Liver (tissue), 8 donors: ENCODE measurements at regions not wholly inside any gene's neighbourhood (a gene's known extent, or its start where the extent isn't known, plus 50 kb on each side); places are given as distances from the start of the nearest gene placed in this dataset.

Experiments used
- DNase-seq: peaks from one replicate; pipeline ENCODE4 v3.0.0-alpha.2; 2017; ENCODE audit warnings: low spot score
- H3K27ac ChIP-seq, 2 donors: one replicate each; pipeline ENCODE4 v1.7.0; 2013; ENCODE audit warnings: inconsistent platforms in 2 of 2, low read length in 2 of 2, control low read depth in 1 of 2, low read depth in 1 of 2, mild to moderate bottlenecking in 1 of 2
- H3K27me3 ChIP-seq, 4 donors: one replicate each; pipeline versions ENCODE4 v1.6.1 to v1.7.0; 2013; ENCODE audit warnings: low read length in 3 of 4, inconsistent platforms in 1 of 4, mild to moderate bottlenecking in 1 of 4, moderate library complexity in 1 of 4; ENCODE audit not compliant: control insufficient read depth in 4 of 4, insufficient read depth in 4 of 4
- H3K36me3 ChIP-seq, 4 donors: one replicate each; pipeline versions ENCODE4 v1.6.1 to v1.7.0; 2013; ENCODE audit warnings: low read length in 3 of 4, mild to moderate bottlenecking in 3 of 4, low read depth in 1 of 4, moderate library complexity in 1 of 4; ENCODE audit not compliant: control insufficient read depth in 4 of 4, insufficient read depth in 3 of 4
- H3K4me1 ChIP-seq, 4 donors: one replicate each; pipeline versions ENCODE4 v1.6.1 to v1.7.0; 2013; ENCODE audit warnings: low read length in 3 of 4, mild to moderate bottlenecking in 3 of 4, moderate library complexity in 1 of 4; ENCODE audit not compliant: control insufficient read depth in 4 of 4, insufficient read depth in 4 of 4
- H3K4me3 ChIP-seq, 3 donors: one replicate each; pipeline versions ENCODE4 v1.6.1 to v1.7.0; 2013; ENCODE audit warnings: low read length in 3 of 3, control low read depth in 1 of 3, low read depth in 1 of 3, mild to moderate bottlenecking in 1 of 3
- H3K9ac ChIP-seq, 2 donors: one replicate each; pipeline ENCODE4 v1.7.0; 2013; ENCODE audit warnings: low read length in 2 of 2, mild to moderate bottlenecking in 2 of 2, moderate library complexity in 2 of 2, control low read depth in 1 of 2, low read depth in 1 of 2
- H3K9me3 ChIP-seq, 4 donors: one replicate each; pipeline versions ENCODE4 v1.6.1 to v1.7.0; 2013; ENCODE audit warnings: low read length in 3 of 4; ENCODE audit not compliant: control insufficient read depth in 4 of 4
- ATF3 ChIP-seq: IDR thresholded peaks from 2 replicates; pipeline ENCODE4 v1.6.1; 2016; ENCODE audit warnings: antibody characterized with exemption
- CTCF ChIP-seq: fragments of 150-350 bp; IDR thresholded peaks from 2 replicates; pipeline ENCODE4 v1.5.1; 2017; ENCODE audit warnings: improper control_type of control experiment, low read depth, low read length; ENCODE audit not compliant: missing input control
- EGR1 ChIP-seq, 2 donors: IDR thresholded peaks; 2 replicates each; pipeline ENCODE4 v1.6.1; 2016 to 2018; ENCODE audit warnings: antibody characterized with exemption in 2 of 2, low read depth in 2 of 2
- FOXA1 ChIP-seq: IDR thresholded peaks from 2 replicates; pipeline ENCODE4 v1.6.1; 2016; ENCODE audit warnings: antibody characterized with exemption
- FOXA2 ChIP-seq: IDR thresholded peaks from 2 replicates; pipeline ENCODE4 v1.6.1; 2016; ENCODE audit warnings: antibody characterized with exemption
- GABPA ChIP-seq, 2 donors: IDR thresholded peaks in 1 of 2; conservative IDR thresholded peaks in 1 of 2; 2 replicates each; pipeline ENCODE4 v1.6.1; 2016; ENCODE audit warnings: antibody characterized with exemption in 2 of 2, mild to moderate bottlenecking in 1 of 2, moderate library complexity in 1 of 2
- HNF4A ChIP-seq, 2 donors: conservative IDR thresholded peaks; 2 replicates each; pipeline ENCODE4 v1.6.1; 2016; ENCODE audit warnings: antibody characterized with exemption in 2 of 2, mild to moderate bottlenecking in 2 of 2
- HNF4G ChIP-seq: IDR thresholded peaks from 2 replicates; pipeline ENCODE4 v1.6.1; 2016; ENCODE audit warnings: antibody characterized with exemption
- JUND ChIP-seq, 2 donors: IDR thresholded peaks; 2 replicates each; pipeline ENCODE4 v1.6.1; 2016; ENCODE audit warnings: antibody characterized with exemption in 2 of 2
- MAX ChIP-seq: IDR thresholded peaks from 2 replicates; pipeline ENCODE4 v1.6.1; 2016; ENCODE audit warnings: antibody characterized with exemption
- NR2F2 ChIP-seq: IDR thresholded peaks from 2 replicates; pipeline ENCODE4 v1.6.1; 2016; ENCODE audit warnings: antibody characterized with exemption
- RAD21 ChIP-seq, 2 donors: IDR thresholded peaks; 2 replicates each; pipeline ENCODE4 v1.6.1; 2016; ENCODE audit warnings: antibody characterized with exemption in 2 of 2, mild to moderate bottlenecking in 2 of 2
- REST ChIP-seq: IDR thresholded peaks from 2 replicates; pipeline ENCODE4 v1.6.1; 2016; ENCODE audit warnings: antibody characterized with exemption, mild to moderate bottlenecking
- SP1 ChIP-seq: IDR thresholded peaks from 2 replicates; pipeline ENCODE4 v1.6.1; 2018; ENCODE audit warnings: antibody characterized with exemption, mild to moderate bottlenecking
- TAF1 ChIP-seq: conservative IDR thresholded peaks from 2 replicates; pipeline ENCODE4 v1.6.1; 2016; ENCODE audit warnings: antibody characterized with exemption, mild to moderate bottlenecking
- YY1 ChIP-seq: IDR thresholded peaks from 2 replicates; pipeline ENCODE4 v1.6.1; 2016; ENCODE audit warnings: antibody characterized with exemption, mild to moderate bottlenecking
- ZBTB33 ChIP-seq: IDR thresholded peaks from 2 replicates; pipeline ENCODE4 v1.6.1; 2016; ENCODE audit warnings: antibody characterized with exemption
- WGBS: extraction: QIAGEN DNeasy Blood & Tissue Kit; methylation state at CpG from one replicate; pipeline ENCODE4 v1.1.7; 2013; 5-methylcytosine and 5-hydroxymethylcytosine counted together
- donor health status: healthy.
- donor health status: healthy.
- donor health status: healthy.
- donor health status: healthy.
- donor health status: healthy.

GRCh38 chr1:63074321-63074720, 248.0 kb upstream of the FOXD3 start:
- no peak overlapping the region for H3K9ac ChIP-seq
- peaks cover 0 to 2% (median 0%) of the 10 kb centered on the region in 4 donors for H3K4me1 ChIP-seq
- H3K27me3 ChIP-seq: peaks cover 2 to 21% (median 5%) of the 10 kb centered on the region in 4 donors
- DNase-seq: no peak
- no peak overlapping the region for H3K4me3 ChIP-seq
- 39% methylated on average over 15 of the region's 15 CpGs for WGBS
- TF ChIP-seq TAF1 (no peak), MAX (no peak), ATF3 (no peak), ZBTB33 (no peak), SP1 (no peak), YY1 (no peak), HNF4A (conservative IDR thresholded peaks at IDR 0.05) (no peak), RAD21 (IDR thresholded peaks at IDR 0.05) (no peak), EGR1 (IDR thresholded peaks at IDR 0.05; ENCODE audit: low read depth in 2 of 2) (no peak), FOXA1 (no peak), GABPA (IDR thresholded peaks at IDR 0.05 in 1 of 2, conservative IDR thresholded peaks at IDR 0.05 in 1 of 2) (no peak), JUND (IDR thresholded peaks at IDR 0.05) (no peak), NR2F2 (no peak), REST (no peak)
- H3K36me3 ChIP-seq: no peaks in the 10 kb centered on the region
- no peak overlapping the region for H3K27ac ChIP-seq
- H3K9me3 ChIP-seq: peaks cover 1 to 12% (median 6%) of the 10 kb centered on the region in 4 donors

GRCh38 chr1:63082766-63083165, 239.6 kb upstream of the FOXD3 start:
- no peak for DNase-seq
- WGBS: 73% methylated on average over 3 of the region's 3 CpGs

More at GRCh38 chr1:63082766-63083165, 239.6 kb upstream of the FOXD3 start:
- Histone ChIP-seq H3K9ac (no peak overlapping the region), H3K27ac (no peak overlapping the region), H3K27me3 (peaks cover 0 to 2% (median 0%) of the 10 kb centered on the region in 4 donors), H3K4me3 (no peak overlapping the region), H3K36me3 (no peaks in the 10 kb centered on the region), H3K9me3 (no peaks in the 10 kb centered on the region), H3K4me1 (no peaks in the 10 kb centered on the region)
- TF ChIP-seq NR2F2 (no peak), RAD21 (IDR thresholded peaks at IDR 0.05) (no peak), SP1 (no peak), REST (no peak), HNF4G (no peak), YY1 (no peak), FOXA2 (no peak), ZBTB33 (no peak), GABPA (IDR thresholded peaks at IDR 0.05 in 1 of 2, conservative IDR thresholded peaks at IDR 0.05 in 1 of 2) (no peak), CTCF (no peak), ATF3 (no peak)
